DOHH2 (cell line): ENCODE measurements at regions not wholly inside any gene's neighbourhood (a gene's known extent, or its start where the extent isn't known, plus 50 kb on each side); places are given as distances from the start of the nearest gene placed in this dataset.

ENCODE experiments used
- EZH2phosphoT487 ChIP-seq: fragments of 200-600 bp; sonication (generic); IDR thresholded peaks from 2 replicates; pipeline ENCODE4 v1.6.1; 2017; ENCODE audit warnings: borderline replicate concordance, mild to moderate bottlenecking, antibody characterized with exemption, low read length, moderate library complexity, mixed read lengths
- TF ChIP-seq, protein P1 (sequence below): fragments of 200-600 bp; sonication (generic); IDR thresholded peaks from one replicate; pipeline ENCODE4 v1.5.1; 2014; ENCODE audit warnings: antibody characterized with exemption, mild to moderate bottlenecking, low read depth, low read length; ENCODE audit not compliant: poor library complexity, severe bottlenecking

DNA sequence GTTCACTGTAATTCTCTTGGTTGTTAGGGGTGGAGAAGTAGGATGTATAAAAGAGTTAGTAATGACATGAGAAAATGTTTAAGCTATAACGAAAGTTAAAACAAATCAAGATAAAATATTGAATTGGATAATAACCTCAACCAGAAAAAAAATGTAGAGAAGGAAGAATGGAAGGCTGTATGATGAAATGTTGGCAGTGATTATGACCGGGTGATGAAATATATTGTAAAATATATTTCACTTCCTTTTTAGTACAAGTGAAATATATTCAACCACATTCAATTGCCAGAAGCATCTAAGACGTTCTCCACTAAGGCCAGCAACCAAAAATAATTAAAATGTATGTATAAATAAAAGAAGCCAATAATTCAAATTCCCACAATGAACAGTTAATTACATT is 309.3 kb upstream of the FGF13 start:
- TF ChIP-seq, protein P1, sequence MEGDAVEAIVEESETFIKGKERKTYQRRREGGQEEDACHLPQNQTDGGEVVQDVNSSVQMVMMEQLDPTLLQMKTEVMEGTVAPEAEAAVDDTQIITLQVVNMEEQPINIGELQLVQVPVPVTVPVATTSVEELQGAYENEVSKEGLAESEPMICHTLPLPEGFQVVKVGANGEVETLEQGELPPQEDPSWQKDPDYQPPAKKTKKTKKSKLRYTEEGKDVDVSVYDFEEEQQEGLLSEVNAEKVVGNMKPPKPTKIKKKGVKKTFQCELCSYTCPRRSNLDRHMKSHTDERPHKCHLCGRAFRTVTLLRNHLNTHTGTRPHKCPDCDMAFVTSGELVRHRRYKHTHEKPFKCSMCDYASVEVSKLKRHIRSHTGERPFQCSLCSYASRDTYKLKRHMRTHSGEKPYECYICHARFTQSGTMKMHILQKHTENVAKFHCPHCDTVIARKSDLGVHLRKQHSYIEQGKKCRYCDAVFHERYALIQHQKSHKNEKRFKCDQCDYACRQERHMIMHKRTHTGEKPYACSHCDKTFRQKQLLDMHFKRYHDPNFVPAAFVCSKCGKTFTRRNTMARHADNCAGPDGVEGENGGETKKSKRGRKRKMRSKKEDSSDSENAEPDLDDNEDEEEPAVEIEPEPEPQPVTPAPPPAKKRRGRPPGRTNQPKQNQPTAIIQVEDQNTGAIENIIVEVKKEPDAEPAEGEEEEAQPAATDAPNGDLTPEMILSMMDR = no peak
- no peak for TF ChIP-seq EZH2phosphoT487
